ENCODE measurements at regions not wholly inside any gene's neighbourhood (a gene's known extent, or its start where the extent isn't known, plus 50 kb on each side); places are given as distances from the start of the nearest gene placed in this dataset.
"Not testable (repeated sequence)": the region's sequence is repeated elsewhere in the genome, so short reads cannot be mapped to it uniquely, and the experiment has no call there.

DNA sequence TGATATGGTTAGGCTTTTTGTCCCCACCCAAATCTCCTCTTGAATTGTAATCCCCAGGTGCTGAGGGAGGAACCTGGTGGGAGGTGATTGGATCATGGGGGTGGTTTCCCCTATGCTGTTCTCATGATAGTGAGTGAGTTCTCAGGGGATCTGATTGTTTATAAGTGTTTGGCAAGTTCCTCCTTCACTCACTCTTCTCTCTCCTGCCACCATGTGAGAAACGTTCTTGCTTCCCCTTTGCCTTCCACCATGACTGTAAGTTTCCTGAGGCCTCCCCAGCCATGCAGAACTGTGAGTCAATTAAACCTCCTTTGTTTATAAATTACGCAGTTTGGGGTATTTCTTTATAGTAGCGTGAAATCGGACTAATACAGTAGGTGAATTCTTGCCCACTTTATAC is 182.5 kb downstream of the RNF144A start:
- not testable (repeated sequence) for TF ChIP-seq POLR2A (IDR thresholded peaks at IDR 0.05; ENCODE audit: extremely low read depth, insufficient read length); MYC (IDR thresholded peaks at IDR 0.05; ENCODE audit: low read depth, low read length)
- TF ChIP-seq, protein P1, sequence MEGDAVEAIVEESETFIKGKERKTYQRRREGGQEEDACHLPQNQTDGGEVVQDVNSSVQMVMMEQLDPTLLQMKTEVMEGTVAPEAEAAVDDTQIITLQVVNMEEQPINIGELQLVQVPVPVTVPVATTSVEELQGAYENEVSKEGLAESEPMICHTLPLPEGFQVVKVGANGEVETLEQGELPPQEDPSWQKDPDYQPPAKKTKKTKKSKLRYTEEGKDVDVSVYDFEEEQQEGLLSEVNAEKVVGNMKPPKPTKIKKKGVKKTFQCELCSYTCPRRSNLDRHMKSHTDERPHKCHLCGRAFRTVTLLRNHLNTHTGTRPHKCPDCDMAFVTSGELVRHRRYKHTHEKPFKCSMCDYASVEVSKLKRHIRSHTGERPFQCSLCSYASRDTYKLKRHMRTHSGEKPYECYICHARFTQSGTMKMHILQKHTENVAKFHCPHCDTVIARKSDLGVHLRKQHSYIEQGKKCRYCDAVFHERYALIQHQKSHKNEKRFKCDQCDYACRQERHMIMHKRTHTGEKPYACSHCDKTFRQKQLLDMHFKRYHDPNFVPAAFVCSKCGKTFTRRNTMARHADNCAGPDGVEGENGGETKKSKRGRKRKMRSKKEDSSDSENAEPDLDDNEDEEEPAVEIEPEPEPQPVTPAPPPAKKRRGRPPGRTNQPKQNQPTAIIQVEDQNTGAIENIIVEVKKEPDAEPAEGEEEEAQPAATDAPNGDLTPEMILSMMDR (IDR thresholded peaks at IDR 0.05; ENCODE audit: low read depth, low read length): not testable (repeated sequence)
- TF ChIP-seq, protein P2, sequence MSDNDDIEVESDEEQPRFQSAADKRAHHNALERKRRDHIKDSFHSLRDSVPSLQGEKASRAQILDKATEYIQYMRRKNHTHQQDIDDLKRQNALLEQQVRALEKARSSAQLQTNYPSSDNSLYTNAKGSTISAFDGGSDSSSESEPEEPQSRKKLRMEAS (IDR thresholded peaks at IDR 0.05; ENCODE audit: low read depth, low read length): not testable (repeated sequence)

Data from NB4 (cell line).